NCI-H345 (cell line): ENCODE measurements at regions not wholly inside any gene's neighbourhood (a gene's known extent, or its start where the extent isn't known, plus 50 kb on each side); places are given as distances from the start of the nearest gene placed in this dataset.
"Not testable (repeated sequence)": the region's sequence is repeated elsewhere in the genome, so short reads cannot be mapped to it uniquely, and the experiment has no call there.

Source experiments
- DNase-seq: peaks from one replicate; lab custom pipeline; 2025; lab: John Stamatoyannopoulos, UW

DNA sequence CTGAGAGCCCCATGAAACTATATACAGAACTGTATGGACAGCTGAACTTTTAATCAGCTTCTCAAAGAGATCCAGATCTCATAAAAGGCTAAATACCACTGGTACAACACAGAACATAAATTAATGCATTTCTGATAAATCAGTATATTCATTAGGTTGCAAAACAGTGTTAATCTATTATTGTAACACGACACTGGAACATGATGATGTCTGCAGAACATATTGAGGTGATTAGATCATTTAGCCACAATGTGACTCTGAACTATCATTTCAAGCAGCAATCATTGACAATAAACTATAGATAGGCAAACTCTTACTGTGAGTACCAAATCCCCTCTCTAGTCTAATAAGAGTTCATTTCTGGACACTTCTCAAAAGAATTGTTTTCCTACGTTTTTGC, 50.3 kb downstream of the GASK1B start:
- no peak for DNase-seq

DNA sequence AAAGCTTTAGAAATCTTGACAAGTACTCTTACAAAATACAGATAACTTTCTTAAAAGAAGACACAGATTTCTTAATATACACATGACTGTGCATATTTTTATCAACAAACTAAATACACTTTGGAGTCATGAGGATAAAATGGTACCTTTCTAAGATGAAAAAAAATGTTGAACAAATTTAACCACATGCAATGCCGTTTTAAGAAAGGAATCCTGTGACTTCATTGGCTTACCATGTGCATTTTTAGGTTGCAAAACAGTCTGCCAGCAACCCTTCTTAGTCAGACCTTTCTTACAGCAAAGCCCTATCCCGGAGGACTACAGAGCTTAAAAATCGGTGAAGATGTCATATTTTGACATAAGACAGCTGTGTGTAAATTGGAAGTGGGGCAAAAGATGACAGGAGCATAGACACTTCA, 51.7 kb downstream of the GASK1B start:
- no peak for DNase-seq

DNA sequence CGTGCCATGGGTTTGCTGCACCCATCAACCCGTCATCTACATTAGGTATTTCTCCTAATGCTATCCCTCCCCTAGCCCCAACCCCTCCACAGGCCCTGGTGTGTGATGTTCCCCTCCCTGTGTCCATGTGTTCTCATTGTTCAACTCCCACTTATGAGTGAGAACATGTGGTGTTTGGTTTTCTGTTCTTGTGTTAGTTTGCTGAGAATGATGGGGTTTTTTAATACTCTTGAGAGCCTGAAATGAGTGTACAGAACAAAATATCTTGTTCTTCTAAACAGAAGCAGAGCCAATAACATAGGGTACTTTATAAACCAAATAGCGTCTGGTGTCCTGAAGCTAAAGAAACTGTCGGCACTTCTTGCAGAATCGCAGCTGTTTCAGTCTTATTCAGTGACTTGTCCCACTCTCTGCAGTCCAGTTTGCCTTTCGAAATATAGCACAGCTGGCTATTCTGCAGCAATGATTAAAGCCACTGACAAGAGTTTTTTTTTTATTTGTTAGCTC, 52.1 kb downstream of the GASK1B start:
- not testable (repeated sequence) for DNase-seq

DNA sequence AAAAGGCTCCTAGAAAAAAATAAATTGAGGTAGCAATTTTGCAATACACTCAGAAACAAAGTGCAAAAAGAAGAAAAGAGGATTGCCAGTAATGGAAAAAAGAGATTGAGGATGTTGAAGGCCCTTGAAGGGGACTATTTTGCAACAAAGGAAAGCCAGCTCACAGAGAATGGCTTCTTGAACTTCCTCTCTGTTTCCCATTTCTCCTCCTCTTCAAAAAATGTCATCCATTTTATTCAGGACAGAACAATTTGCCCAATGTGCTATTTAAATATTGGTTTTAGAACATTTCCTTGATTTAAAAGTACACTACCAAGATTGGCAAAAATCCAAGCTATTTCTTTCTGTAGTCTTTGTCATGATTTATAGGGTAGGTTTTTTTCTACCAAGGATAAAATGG, 60.2 kb downstream of the GASK1B start:
- no peak for DNase-seq

DNA sequence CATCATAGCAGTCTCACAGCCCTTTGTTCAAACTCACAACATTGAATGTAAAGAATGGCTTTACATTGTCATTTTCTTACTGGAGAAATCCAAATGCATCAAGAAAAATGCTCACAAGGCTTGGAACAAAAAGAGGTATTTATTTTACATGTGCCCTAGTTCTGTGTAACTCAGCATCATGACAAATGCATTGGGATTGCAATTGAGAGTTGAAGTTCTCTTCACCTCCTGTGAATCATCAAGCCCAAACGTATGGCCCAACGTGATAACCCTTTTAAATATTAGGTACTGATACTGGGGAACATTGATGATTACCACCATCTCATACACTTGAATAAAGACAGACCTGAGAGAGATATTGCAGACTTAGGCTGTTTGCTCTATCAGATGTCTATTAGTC, 61.6 kb downstream of the GASK1B start:
- no peak for DNase-seq

DNA sequence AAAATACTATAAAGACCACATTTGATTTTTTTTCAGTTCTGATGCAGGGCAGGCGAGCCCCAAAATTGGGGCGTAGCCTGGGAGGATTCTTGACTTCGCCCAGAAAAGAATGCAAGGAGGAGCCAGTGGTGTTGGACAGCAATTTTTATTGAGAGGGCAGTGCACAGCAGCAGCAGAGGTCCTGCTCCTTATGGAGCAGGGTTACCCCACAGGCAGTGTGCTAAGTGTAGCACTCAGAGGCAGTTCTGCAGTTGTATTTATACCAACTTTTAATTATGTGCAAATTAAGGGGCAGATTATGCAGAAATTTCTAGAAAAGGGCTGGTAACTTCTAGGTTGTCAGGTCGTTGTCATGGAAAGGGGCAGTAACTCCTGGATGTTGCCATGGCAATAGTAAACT, 69.9 kb downstream of the GASK1B start:
- DNase-seq = no peak

DNA sequence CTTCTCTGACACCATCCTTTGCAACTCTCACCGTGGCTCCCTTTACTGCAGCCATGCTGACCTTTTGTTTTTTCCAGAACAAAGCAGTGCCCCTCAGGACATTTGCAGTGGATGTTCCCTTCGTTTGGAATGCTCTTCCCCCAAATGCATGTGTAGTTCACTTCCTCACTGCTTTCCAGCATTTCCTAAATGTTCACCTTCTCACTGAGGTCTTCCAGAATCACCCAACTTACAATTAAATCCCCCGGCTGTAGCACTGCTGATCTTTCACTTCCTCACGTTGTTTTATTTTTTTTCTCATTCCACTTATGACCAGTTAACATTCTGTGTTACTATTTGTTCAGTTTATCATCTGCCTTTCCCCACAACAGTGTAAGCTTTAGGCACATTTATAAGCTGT, 73.1 kb downstream of the GASK1B start:
- no peak for DNase-seq

DNA sequence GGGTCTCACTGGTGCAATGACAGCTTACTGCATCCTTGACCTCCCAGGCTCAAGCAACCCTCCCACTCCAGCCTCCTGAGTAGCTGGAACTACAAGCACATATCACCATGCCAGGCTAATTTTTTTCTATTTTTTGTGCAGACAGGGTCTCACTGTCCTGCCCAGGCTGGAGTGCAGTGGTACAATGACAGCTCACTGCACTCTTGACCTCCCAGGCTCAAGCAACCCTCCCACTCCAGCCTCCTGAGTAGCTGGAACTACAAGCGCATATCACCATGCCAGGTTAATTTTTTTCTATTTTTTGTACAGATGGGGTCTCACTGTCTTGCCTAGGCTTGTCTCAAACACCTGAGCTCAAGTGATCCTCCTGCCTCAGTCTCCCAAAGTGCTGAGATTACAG, 74.0 kb downstream of the GASK1B start:
- no peak for DNase-seq

DNA sequence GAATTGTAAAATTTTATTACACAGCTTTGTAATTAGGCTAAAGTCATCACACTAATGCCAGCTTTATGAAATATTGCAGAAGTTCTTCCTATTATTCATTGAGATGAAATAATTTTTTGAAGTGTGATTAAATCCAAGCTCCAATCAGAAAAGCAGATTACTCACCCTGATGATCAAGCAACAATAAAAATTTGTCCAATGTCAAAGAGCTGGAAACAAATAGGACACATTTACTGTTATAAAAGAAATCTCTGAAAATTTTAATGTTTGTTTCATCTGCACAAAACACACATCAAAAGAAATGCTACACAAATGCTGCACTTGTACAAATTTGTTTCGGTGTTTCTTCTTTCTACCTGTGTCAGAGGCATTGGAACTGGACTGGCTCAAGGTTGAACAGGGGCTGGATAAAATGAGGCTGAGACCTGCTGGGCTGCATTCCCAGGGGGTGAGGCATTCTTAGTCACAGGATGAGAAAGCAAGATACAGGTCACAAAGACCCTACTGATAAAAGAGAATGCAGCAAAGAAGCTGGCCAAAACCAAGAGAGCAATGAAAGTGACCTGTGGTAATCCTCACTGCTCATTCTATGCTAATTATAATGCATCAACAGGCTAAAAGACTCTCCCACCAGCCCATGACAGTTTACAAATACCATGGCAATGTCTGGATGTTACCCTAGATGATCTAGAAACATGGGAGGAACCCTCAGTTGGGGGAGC, 78.3 kb downstream of the GASK1B start:
- DNase-seq = no peak

DNA sequence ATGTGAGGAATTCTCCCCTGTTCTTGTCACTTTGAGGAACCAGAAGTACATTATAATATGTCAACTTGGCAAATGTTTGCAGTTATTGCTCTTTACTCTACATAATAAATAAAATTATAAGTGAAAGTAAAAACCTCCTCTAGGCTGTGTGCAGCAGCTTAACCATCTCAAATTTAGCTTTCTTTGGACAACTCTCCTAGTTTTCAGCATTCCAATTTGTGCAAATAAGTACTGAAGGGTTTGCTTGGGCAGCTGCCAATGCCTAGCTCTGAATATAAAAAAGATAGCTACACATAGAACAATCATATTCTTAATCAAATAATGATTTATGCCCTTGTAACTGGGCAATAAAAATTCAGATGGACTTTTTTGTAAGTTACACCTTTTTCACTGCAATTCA, 82.5 kb downstream of the GASK1B start:
- DNase-seq = peak; percentile 2

DNA sequence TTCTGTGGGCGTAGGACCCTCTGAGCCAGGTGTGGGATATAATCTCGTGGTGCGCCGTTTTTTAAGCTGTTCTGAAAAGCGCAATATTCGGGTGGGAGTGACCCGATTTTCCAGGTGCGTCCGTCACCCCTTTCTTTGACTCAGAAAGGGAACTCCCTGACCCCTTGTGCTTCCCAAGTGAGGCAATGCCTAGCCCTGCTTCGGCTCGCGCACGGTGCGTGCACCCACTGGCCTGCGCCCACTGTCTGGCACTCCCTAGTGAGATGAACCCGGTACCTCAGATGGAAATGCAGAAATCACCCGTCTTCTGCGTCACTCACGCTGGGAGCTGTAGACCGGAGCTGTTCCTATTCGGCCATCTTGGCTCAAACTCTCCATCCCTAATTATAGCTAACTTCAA, 82.9 kb downstream of the GASK1B start:
- not testable (repeated sequence) for DNase-seq

DNA sequence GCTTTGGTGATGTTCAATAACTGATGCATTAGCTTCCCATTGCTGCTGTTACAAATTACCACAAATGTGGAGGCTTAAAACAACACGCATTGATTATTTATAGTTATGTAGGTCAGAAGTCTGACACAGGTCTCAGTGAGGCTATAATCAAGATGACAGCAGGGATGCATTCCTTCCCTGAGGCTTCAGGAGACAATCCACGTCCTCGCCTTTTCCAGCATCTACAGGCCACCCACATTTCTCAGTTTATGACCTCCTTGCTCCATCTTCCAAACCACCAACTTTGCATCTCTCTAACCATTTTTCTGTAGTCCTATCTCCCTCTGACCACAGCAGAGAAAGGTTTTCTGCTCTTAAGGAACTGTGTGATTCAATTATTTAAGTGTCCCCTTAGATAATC, 92.5 kb downstream of the GASK1B start:
- DNase-seq = no peak

DNA sequence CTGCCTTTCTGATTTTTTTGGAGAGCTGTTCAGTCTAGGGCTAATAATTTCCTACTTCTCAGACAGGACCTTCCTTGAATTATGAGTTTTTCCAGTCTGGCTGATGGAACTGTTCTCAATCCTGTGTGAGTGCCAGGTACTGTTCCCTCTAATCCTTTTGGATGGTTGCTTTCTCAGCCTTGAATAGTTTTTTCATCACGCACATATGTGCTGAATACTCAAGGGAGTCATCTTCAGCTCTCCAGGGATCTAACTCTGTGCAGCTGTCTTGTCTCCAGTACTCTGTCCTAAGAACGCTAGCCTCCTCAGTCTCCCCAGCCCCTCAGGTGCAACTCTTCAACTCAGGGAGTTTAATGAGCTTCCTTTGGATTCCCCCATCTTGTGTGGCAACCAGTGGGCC, 93.2 kb downstream of the GASK1B start:
- DNase-seq = no peak

DNA sequence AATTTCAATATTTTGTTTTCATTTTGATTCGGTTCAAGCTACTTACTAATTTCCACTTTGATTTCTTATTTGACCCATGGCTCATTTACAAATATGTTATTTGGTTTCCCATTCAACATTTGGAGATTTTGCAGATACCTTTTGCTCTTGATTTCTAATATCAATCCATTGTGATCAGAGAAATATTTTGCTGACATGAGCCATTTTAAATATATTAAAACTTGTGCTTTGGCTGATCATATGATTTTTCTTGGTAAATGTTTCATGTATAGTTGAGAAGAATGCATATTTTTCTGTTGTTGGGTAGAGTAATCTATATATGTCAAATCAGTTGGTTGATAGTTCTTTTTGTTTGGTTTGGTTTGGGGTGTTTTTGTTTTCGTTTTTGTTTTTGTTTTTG, 95.0 kb downstream of the GASK1B start:
- DNase-seq = no peak

DNA sequence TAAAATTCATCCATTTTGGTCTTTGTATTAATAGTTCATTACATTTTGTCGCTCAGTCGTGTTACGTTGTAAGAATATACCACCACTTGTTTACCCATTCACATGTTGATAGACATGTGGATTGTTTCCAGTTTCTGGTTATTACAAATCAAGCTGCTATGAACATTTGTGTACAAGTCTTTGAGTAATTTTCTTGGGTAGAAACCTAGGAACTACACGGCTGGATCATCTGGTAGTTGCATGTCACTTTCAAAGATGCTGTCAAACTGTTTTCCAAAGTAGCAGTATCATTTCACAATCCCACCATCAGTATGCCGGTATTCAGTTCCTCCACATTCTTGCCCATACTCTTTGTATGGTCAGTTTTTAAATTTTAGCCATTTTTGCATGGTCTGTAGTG, 98.0 kb downstream of the GASK1B start:
- DNase-seq = no peak

DNA sequence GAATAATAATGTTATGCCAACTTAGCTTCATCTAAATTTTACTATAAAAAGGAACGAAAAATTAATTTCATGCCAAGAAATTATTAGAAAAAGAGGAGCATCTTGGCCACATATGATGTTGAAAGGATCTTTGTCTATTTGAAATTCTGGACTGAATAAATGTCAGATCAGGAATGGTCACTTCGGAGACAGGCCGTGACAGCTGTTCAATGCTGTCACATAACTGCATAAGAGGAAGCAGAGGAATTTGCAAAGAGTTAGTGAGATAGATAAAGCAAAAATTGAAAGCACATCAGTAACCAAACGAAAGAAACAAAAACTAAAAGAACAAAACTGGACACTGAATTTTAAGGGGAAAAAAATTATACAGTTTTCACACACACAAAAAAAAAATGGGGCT, 100.9 kb downstream of the GASK1B start:
- DNase-seq = no peak

DNA sequence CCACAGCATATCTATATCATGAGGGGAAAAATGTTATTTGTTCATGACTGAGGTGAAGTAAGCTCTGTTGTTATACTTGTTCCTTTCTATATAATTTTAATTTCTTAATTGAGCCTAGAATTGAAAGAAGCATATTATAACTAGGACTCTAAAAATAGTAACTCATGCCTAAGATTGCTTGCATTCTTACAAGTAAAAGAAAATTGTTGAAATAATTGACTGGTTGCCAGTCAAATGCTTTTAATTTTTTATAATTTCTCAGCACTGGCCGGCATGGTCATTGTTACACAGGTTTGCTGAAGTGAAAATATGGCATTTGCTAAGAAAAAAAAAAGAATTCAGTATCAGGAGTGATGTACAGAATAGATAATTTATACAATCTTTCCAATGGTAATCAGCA, 104.8 kb downstream of the GASK1B start:
- DNase-seq = no peak

DNA sequence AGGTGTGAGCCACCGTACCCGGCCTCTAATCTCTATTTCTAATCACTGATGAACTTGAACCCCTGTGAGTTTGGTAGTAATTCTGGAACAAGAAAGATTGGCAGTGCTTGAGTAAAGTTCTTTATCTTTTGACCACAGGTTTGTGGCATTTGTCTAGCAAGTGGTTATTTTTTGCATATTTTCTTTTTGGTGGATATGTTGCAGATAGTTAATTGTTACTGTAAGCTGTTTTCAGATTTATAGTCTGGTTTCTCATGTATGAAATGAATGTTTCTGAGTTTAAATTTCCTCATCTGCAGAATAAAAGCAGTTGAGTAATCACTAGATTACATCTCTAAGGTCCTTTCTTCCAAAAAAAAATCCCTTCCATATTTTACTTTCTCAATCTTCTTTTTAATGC, 105.2 kb downstream of the GASK1B start:
- no peak for DNase-seq

DNA sequence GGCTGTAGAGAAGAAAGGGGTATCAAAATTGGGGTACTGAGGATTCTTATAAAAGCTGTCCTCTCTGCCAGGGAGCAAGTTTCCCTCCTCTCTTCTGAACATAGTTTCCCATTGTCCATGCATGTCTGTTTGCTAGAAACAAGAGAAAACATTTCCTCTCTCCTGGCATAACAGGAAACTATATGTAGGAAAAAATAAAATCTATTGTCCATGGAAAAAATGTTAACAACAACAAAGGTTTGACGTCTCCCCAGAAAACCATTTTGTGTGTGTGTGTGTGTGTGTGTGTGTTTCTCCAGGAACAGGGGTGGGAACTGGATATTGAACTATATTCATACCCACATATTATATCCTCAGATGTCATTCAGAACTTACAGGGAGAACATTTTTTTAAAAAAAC, 107.2 kb downstream of the GASK1B start:
- DNase-seq = no peak

DNA sequence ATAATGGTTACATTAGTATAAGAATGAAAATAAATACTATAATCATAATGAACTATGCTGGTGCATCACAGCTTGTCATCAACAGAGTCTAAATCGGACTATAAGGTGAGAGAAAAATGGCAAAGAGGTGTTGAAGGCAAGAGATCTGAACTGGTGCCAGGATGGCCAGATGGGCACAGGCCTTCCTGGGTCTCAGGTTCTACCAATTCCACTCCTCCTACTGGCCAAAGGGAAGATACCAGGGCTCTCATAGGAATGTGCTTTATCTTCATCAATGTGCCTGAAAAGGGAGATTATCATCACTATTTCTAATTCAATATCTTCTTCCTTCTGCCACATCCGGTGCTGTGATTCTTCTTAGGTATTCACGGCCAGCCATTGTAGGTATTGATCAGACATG, 107.6 kb downstream of the GASK1B start:
- no peak for DNase-seq

DNA sequence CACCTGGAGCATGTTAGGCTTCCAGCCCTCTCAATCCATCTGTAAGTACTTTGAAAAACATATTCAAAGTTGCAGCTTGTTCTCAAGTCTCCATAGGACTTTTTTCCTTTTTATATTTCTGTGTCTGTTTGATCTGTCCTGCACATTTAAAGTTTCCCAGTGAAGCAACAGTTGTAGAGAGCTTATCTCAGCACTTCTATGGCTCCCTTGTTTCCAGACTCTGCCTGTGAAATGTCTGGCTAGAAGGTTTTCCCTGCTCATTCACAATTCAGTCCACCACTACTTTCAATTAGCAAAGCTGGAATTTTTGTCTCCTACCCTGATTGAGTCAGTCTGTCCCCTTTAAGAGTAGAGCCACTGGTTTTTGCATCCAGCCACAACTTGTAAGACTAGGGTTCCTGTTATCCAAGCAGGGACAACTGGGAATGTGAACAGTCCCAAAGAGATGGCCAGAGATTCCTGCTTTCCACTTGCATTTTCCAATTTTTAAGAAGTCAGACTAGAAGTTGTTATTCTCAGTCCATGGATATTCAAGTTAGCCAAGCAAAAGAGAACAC, 116.1 kb downstream of the GASK1B start:
- DNase-seq = no peak

DNA sequence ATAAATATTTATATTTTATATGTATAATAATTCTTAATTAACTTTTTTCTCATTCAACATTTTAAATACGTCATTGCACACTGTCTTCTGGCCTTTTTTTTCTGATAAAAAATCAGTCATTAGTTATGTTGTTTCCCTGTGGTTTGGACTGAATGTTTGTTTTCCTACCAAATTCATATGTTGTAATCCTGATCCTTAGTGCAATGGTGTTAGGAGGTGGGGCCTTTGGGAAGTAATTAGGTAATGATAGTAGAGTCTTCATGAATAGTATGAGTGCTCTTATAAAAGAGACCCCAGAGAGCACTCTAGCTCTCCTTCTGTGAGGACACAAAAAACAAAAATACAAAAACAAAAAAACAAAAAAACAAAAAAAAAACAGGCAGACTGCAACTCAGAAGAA, 117.2 kb downstream of the GASK1B start:
- no peak for DNase-seq

DNA sequence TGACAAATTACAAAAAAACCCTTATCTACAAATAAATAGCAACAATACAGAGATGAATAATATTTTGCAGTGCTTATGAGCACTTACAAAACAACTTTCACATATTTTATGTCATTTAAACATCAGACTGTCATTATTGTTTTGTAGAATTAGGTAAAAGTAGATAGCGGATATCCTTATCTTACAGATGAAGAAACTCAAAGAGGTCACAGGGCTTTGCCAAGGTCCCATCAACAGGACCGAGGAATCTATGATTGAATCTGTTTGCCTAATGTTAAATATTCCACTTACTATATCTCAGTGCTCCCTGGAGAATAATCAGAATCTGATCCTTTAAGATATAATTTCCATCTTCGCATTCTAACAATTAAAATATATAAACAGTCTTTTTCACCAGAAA, 119.0 kb downstream of the GASK1B start:
- no peak for DNase-seq

DNA sequence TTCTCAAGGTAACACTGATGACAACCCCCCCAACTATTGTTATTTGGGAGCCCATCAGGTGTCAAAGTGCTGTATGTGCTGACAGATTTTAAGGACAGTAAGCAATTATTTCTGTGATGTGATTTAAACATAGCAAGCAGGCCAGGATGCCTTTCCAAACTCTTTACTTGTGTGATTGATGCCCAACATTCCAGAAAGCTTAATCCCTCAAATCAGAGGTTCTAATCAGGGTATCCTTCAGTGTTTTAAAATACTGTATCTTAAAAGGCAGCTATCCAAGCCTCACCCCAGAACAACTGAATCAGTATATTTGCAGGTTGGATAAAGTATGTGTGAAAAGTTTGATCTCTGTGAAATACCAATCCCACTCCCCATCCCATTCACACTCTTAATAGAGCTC, 119.7 kb downstream of the GASK1B start:
- no peak for DNase-seq
